ENCODE measurements at regions not wholly inside any gene's neighbourhood (a gene's known extent, or its start where the extent isn't known, plus 50 kb on each side); places are given as distances from the start of the nearest gene placed in this dataset.

DNA sequence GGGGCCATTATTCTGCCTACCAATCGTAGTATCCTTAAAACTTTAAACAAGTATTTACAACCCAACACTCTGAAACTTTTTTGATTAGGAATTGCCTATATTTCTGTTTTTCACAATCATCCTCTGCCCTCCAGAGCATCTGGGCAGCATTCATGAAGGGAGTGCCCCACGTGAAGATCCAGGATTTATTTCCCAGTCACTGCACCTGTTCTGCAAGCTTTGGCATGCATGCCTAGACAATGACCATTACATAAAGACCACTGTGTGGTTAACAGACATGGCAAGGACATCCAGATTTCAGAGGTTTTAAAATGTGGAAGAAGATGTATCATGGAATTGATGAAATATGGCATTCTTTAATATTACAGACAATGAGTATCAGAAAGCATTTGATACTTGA, 1083.8 kb downstream of the TBC1D22A start:
- DNase-seq: no peak
- TF ChIP-seq POLR2A (IDR thresholded peaks at IDR 0.05): no peak
- TF ChIP-seq, protein P1, sequence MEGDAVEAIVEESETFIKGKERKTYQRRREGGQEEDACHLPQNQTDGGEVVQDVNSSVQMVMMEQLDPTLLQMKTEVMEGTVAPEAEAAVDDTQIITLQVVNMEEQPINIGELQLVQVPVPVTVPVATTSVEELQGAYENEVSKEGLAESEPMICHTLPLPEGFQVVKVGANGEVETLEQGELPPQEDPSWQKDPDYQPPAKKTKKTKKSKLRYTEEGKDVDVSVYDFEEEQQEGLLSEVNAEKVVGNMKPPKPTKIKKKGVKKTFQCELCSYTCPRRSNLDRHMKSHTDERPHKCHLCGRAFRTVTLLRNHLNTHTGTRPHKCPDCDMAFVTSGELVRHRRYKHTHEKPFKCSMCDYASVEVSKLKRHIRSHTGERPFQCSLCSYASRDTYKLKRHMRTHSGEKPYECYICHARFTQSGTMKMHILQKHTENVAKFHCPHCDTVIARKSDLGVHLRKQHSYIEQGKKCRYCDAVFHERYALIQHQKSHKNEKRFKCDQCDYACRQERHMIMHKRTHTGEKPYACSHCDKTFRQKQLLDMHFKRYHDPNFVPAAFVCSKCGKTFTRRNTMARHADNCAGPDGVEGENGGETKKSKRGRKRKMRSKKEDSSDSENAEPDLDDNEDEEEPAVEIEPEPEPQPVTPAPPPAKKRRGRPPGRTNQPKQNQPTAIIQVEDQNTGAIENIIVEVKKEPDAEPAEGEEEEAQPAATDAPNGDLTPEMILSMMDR (IDR thresholded peaks at IDR 0.05): no peak
- Histone ChIP-seq H3K27ac (no peak overlapping the region), H3K4me1 (replicated peaks in 1 of 2) (no peaks in the 10 kb centered on the region), H3K27me3 (no peaks in the 10 kb centered on the region), H3K9me3 (replicated peaks in 1 of 3) (no peaks in the 10 kb centered on the region), H3K4me3 (no peak overlapping the region), H3K36me3 (replicated peaks in 1 of 2) (no peaks in the 10 kb centered on the region)
- intact Hi-C loops (cut with DNase I): no loop called here
- 45 to 79% (median 69%) methylated on average over 2 of the region's 2 CpGs for WGBS, 4 donors

DNA sequence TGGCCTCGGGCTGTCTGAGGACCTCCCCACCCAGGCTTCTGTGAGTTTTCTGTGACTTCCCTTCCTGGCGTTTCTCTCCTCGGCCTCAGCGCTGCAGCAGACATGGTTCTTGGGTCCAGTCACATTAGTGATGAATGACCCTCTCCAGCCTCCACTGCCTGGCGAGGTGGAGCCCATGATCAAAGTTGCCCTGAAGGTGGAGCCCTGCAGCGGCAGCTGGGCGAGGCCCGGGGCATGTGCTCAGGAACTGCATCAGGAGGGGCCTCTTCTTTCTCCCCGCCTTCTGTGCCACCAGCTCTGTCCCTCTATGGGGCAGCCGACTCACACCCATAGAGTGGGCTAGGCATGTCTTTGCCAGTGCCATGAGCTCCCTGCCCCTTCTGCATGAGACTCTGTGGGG, 1079.7 kb downstream of the TBC1D22A start:
- Histone ChIP-seq H3K27me3 (no peaks in the 10 kb centered on the region), H3K36me3 (replicated peaks in 1 of 2) (no peaks in the 10 kb centered on the region), H3K27ac (no peak overlapping the region), H3K9me3 (replicated peaks in 1 of 3) (no peaks in the 10 kb centered on the region), H3K4me3 (no peak overlapping the region), H3K4me1 (replicated peaks in 1 of 2) (no peaks in the 10 kb centered on the region)
- WGBS, 4 donors: 60 to 80% (median 72%) methylated on average over 8 to 10 of the region's 10 CpGs
- no peak for DNase-seq
- intact Hi-C loops (cut with DNase I): no loop called here
- TF ChIP-seq, protein P1 (IDR thresholded peaks at IDR 0.05): no peak

DNA sequence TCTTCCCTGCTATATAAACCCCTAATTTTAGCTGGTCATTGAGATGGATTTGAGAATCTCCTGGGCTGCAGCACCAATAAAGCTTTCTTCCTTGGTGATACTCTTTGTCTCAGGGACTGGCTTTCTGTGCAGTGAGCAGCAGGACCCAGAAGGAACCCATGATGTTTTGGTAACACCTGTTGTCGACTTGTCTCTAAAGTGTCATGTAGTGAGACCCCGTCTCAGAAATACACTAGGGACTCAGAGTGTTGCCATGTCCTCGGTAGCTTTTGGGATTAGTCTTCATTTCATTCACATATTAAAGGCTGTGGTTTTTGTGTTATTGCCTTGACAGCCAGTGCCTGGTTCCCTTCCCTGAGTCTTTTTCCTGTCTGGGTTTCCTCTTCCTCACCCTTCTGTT, 1078.7 kb downstream of the TBC1D22A start:
- no peaks in the 10 kb centered on the region for H3K27me3 ChIP-seq
- no peaks in the 10 kb centered on the region for H3K4me1 ChIP-seq (replicated peaks in 1 of 2)
- no peak for DNase-seq
- 42 to 61% (median 52%) methylated on average over 3 of the region's 3 CpGs for WGBS, 4 donors
- no peaks in the 10 kb centered on the region for H3K36me3 ChIP-seq (replicated peaks in 1 of 2)
- TF ChIP-seq, protein P1 (IDR thresholded peaks at IDR 0.05): no peak
- TF ChIP-seq POLR2A (IDR thresholded peaks at IDR 0.05): no peak
- H3K4me3 ChIP-seq: no peak overlapping the region
- H3K9me3 ChIP-seq (replicated peaks in 1 of 3): no peaks in the 10 kb centered on the region
- intact Hi-C loops (cut with DNase I): no loop called here
- no peak overlapping the region for H3K27ac ChIP-seq

DNA sequence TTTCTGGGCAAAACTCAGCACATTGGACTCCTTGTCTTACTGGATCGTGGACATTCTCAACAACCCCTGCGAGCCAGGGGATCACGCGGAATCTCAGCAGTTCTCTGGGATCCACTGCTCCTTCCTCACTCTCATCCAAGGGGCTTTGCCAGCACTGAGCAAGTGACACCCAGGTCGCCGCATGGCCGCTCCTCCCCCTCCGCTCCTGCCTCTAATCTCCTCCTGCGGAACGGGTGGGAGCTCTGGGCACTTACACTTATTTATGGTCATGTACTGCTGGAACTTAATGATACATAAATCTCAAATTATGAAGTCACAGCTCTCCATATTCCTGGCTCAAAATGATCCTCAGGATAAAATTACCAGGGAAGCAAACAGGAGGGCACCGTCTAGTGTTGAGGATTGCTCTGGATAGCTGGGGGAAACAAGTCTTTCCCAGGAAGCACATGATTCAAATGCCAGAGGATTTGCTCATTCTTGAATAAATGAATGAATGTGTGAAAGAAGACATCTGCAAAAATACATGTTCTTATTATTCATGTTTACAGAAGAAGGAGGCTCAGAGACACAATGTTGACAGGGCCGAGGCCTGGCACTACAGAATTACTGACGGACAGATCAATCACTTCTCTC, 1077.3 kb downstream of the TBC1D22A start:
- Histone ChIP-seq H3K4me1 (replicated peaks in 1 of 2) (no peaks in the 10 kb centered on the region), H3K27ac (no peak overlapping the region), H3K27me3 (no peaks in the 10 kb centered on the region), H3K4me3 (no peak overlapping the region), H3K36me3 (replicated peaks in 1 of 2) (no peaks in the 10 kb centered on the region), H3K9me3 (replicated peaks in 1 of 3) (no peaks in the 10 kb centered on the region)
- TF ChIP-seq, protein P1 (IDR thresholded peaks at IDR 0.05): no peak
- no peak for TF ChIP-seq POLR2A (IDR thresholded peaks at IDR 0.05)
- intact Hi-C loops (cut with DNase I): no loop called here
- no peak for DNase-seq
- WGBS, 4 donors: 79 to 84% (median 82%) methylated on average over 10 to 13 of the region's 13 CpGs

All from adrenal gland (tissue), 9 donors.